NT2/D1 (cell line): ENCODE measurements at regions not wholly inside any gene's neighbourhood (a gene's known extent, or its start where the extent isn't known, plus 50 kb on each side); places are given as distances from the start of the nearest gene placed in this dataset.

Experiments used
- SUZ12 ChIP-seq: IDR thresholded peaks from 2 replicates; pipeline ENCODE4 v1.6.1; 2011; ENCODE audit not compliant: insufficient read length, insufficient read depth; ENCODE audit errors: extremely low read depth
- YY1 ChIP-seq: IDR thresholded peaks from 2 replicates; pipeline ENCODE4 v1.6.1; 2011; ENCODE audit not compliant: insufficient read length, insufficient read depth
- ZNF274 ChIP-seq: IDR thresholded peaks from 2 replicates; pipeline ENCODE4 v1.6.1; 2011; ENCODE audit warnings: mild to moderate bottlenecking, low read depth, low read length

DNA sequence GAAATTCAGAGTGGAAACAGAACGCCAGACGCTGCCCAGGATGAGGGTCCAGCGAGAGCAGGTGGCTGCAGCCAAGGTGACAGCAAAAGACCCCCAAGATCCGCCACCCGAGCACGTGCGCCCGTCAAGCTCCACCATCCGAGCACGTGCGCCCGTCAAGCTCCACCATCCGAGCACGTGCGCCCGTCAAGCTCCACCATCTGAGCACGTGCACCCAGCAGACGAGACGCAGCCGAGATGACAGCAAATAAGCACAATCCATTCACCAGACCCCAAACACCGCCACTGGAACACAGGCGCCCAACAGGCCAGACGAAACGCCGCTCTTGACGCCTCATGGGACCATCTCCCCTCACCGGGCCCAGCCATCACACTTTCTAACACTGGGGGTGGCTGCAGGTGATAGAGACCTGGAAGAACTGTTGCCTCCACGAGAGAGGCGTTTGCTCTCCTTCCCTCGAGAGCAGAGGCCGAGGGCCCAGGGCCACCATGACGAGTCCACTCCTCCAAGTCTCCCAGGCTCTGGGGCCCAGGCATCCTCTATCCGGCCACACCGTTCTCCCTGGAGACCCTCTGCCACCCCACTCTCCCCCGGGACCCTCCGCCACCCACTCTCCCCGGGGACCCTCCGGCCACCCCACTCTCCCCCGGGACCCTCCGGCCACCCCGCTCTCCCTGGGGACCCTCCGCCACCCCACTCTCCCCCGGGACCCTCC, 62.1 kb upstream of the GALNT9 start:
- no peak for TF ChIP-seq ZNF274
- no peak for TF ChIP-seq YY1
- TF ChIP-seq SUZ12, result no peak
